ENCODE measurements at regions not wholly inside any gene's neighbourhood (a gene's known extent, or its start where the extent isn't known, plus 50 kb on each side); places are given as distances from the start of the nearest gene placed in this dataset.

- TF ChIP-seq CTCF (conservative IDR thresholded peaks at IDR 0.05; ENCODE audit: low read length): no peak
- no peak overlapping the region for H3K4me3 ChIP-seq (ENCODE audit: low read length)
- DNase-seq (ENCODE audit: low read depth): no peak
Measured at GRCh38 chr3:13213911-13214846, 140.9 kb upstream of the IQSEC1 start.

GRCh38 chr3:13213490-13213889, 140.3 kb upstream of the IQSEC1 start:
- DNase-seq (ENCODE audit: low read depth): no peak
- no peak overlapping the region for H3K4me3 ChIP-seq (ENCODE audit: low read length)
- TF ChIP-seq CTCF (conservative IDR thresholded peaks at IDR 0.05; ENCODE audit: low read length): no peak

- no peak for DNase-seq (ENCODE audit: low read depth)
- no peak for TF ChIP-seq CTCF (conservative IDR thresholded peaks at IDR 0.05; ENCODE audit: low read length)
Measured at GRCh38 chr3:13211605-13212210, 138.5 kb upstream of the IQSEC1 start.

GRCh38 chr3:13210221-13210975, 137.2 kb upstream of the IQSEC1 start:
- no peak for DNase-seq (ENCODE audit: low read depth)
- TF ChIP-seq CTCF (conservative IDR thresholded peaks at IDR 0.05; ENCODE audit: low read length): no peak
- no peak overlapping the region for H3K4me3 ChIP-seq (ENCODE audit: low read length)

More at GRCh38 chr3:13211605-13212210, 138.5 kb upstream of the IQSEC1 start:
- no peak overlapping the region for H3K4me3 ChIP-seq (ENCODE audit: low read length)

- no peak overlapping the region for H3K4me3 ChIP-seq (ENCODE audit: low read length)
- no peak for DNase-seq (ENCODE audit: low read depth)
- TF ChIP-seq CTCF (conservative IDR thresholded peaks at IDR 0.05; ENCODE audit: low read length): no peak
Measured at GRCh38 chr3:13209634-13209997, 136.4 kb upstream of the IQSEC1 start.

GRCh38 chr3:13208706-13209633, 135.7 kb upstream of the IQSEC1 start:
- no peak for TF ChIP-seq CTCF (conservative IDR thresholded peaks at IDR 0.05; ENCODE audit: low read length)
- no peak for DNase-seq (ENCODE audit: low read depth)
- H3K4me3 ChIP-seq (ENCODE audit: low read length): no peak overlapping the region

Measured in AG10803 (cell line).